Left lung (tissue), 4 donors: ENCODE measurements at regions not wholly inside any gene's neighbourhood (a gene's known extent, or its start where the extent isn't known, plus 50 kb on each side); places are given as distances from the start of the nearest gene placed in this dataset.
"Not testable (repeated sequence)": the region's sequence is repeated elsewhere in the genome, so short reads cannot be mapped to it uniquely, and the experiment has no call there.

Experiments used
- ATAC-seq: fragments of 200-7000 bp; cut with Tn5 transposase; one replicate; pipeline ENCODE4 v1.9.1; 2020; ENCODE audit warnings: moderate library complexity
- DNase-seq, 4 donors: peaks; one replicate each; pipeline ENCODE4 v3.0.0-alpha.2; 2013 to 2020
- H3K27ac ChIP-seq, 2 donors: fragments of 200-600 bp; sonication (generic) in 1 of 2; one replicate each; pipeline versions ENCODE4 v1.5.0 to v1.8.0; 2020 to 2021
- H3K27me3 ChIP-seq, 2 donors: fragments of 200-600 bp; sonication (generic) in 1 of 2; one replicate each; pipeline versions ENCODE4 v1.5.0 to v1.8.0; 2020 to 2021
- H3K36me3 ChIP-seq, 2 donors: fragments of 200-600 bp; sonication (generic) in 1 of 2; one replicate each; pipeline versions ENCODE4 v1.5.0 to v1.8.0; 2020 to 2021
- H3K4me1 ChIP-seq, 2 donors: fragments of 200-600 bp; one replicate each; pipeline ENCODE4 v1.8.0; 2021
- H3K4me3 ChIP-seq, 2 donors: fragments of 200-600 bp; sonication (generic) in 1 of 2; one replicate each; pipeline versions ENCODE4 v1.5.0 to v1.8.0; 2020 to 2021; ENCODE audit warnings: mild to moderate bottlenecking in 1 of 2
- H3K9me3 ChIP-seq, 2 donors: fragments of 200-600 bp; sonication (generic) in 1 of 2; one replicate each; pipeline versions ENCODE4 v1.5.0 to v1.8.0; 2020 to 2021
- intact Hi-C, 2 donors: fragments of 100-400 bp; cut with DNase I; formaldehyde crosslinking; loops; one replicate each; pipeline versions ENCODE4 v1.11.2 to v1.14.2; 2022
- TF ChIP-seq, protein P1 (sequence below), 2 donors: fragments of 200-600 bp; sonication (generic) in 1 of 2; IDR thresholded peaks; one replicate each; pipeline versions ENCODE4 v1.5.0 to v1.8.0; 2021; ENCODE audit warnings: antibody characterized with exemption in 2 of 2
- donor health status: DM: no; HTN: yes; CAD: no.
- donor health status: DM: no; HTN: no; CAD: no.

DNA sequence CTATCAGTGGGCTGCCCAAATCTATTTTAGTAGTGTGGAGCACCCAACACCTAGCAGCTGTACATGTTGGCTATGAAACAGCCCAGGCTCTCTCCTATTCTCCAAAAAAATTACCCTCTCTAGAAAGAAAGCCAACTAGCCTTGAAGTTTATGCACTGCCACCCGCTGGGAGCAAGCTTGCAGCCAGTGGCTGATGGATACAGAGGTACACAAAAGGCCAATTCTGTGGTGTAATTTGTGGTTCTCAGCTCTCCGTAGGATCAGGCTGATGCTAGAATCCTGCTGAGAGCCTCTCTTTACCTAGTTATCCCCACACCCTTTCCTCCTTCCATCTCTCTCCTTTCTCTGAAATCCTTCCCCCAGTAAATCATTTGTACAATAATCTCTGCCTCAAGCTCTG is 1120.7 kb downstream of the DIAPH3 start:
- Histone ChIP-seq H3K27me3 (no peaks in the 10 kb centered on the region), H3K4me1 (no peaks in the 10 kb centered on the region), H3K9me3 (no peaks in the 10 kb centered on the region), H3K36me3 (no peaks in the 10 kb centered on the region), H3K27ac (no peak overlapping the region), H3K4me3 (no peak overlapping the region)
- DNase-seq (no peak), ATAC-seq (no peak)
- TF ChIP-seq, protein P1, sequence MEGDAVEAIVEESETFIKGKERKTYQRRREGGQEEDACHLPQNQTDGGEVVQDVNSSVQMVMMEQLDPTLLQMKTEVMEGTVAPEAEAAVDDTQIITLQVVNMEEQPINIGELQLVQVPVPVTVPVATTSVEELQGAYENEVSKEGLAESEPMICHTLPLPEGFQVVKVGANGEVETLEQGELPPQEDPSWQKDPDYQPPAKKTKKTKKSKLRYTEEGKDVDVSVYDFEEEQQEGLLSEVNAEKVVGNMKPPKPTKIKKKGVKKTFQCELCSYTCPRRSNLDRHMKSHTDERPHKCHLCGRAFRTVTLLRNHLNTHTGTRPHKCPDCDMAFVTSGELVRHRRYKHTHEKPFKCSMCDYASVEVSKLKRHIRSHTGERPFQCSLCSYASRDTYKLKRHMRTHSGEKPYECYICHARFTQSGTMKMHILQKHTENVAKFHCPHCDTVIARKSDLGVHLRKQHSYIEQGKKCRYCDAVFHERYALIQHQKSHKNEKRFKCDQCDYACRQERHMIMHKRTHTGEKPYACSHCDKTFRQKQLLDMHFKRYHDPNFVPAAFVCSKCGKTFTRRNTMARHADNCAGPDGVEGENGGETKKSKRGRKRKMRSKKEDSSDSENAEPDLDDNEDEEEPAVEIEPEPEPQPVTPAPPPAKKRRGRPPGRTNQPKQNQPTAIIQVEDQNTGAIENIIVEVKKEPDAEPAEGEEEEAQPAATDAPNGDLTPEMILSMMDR (IDR thresholded peaks at IDR 0.05) = no peak
- intact Hi-C loops = no loop called here

DNA sequence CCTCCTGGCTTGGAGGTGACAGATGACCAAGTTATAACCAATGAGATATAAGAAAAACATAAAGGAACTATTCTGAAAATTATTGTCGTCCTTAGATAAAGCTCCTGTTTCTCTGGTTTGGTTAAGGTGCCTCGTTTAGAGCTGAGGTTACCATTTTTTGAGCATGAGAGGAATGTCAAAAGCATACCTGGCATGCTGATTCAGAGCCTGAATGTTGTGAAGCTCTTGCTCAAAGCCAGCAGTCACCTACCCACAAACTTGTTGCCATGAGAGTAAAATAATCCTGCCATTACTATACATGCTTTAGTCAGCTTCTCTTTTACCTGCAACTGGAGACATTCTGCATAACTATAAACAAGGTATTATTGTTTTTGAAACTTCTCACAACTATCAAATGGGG is 1116.2 kb downstream of the DIAPH3 start:
- ATAC-seq = no peak
- H3K4me1 ChIP-seq = no peaks in the 10 kb centered on the region
- intact Hi-C loops = no loop called here
- no peak overlapping the region for H3K4me3 ChIP-seq
- H3K36me3 ChIP-seq = no peaks in the 10 kb centered on the region
- H3K27me3 ChIP-seq = no peaks in the 10 kb centered on the region
- H3K27ac ChIP-seq = no peak overlapping the region
- no peaks in the 10 kb centered on the region for H3K9me3 ChIP-seq
- TF ChIP-seq, protein P1 (IDR thresholded peaks at IDR 0.05) = no peak
- no peak for DNase-seq

DNA sequence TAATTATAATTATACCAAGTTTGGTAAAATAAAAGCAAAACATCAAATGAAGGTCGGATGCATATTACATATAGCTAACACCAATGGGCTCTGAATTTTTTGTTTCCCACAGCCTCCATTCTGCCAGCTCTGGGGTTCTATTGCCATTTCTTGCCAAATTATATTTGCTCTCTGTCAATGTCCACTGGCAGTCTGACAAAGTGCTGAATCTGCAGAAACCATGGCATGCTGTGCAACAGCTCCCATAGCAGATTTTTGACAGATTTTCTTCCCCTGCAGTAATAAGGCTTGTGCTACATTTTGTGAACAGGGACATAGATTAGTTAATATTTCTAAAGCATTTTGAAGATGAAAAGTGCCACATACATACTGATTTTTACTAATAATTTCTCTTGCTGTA is 1102.1 kb downstream of the DIAPH3 start:
- H3K9me3 ChIP-seq = no peaks in the 10 kb centered on the region
- H3K27ac ChIP-seq = no peak overlapping the region
- TF ChIP-seq, protein P1 (IDR thresholded peaks at IDR 0.05) = no peak
- no peaks in the 10 kb centered on the region for H3K36me3 ChIP-seq
- no peak for DNase-seq
- no peak overlapping the region for H3K4me3 ChIP-seq
- no peak for ATAC-seq
- intact Hi-C loops = no loop called here
- H3K27me3 ChIP-seq = no peaks in the 10 kb centered on the region
- no peaks in the 10 kb centered on the region for H3K4me1 ChIP-seq

DNA sequence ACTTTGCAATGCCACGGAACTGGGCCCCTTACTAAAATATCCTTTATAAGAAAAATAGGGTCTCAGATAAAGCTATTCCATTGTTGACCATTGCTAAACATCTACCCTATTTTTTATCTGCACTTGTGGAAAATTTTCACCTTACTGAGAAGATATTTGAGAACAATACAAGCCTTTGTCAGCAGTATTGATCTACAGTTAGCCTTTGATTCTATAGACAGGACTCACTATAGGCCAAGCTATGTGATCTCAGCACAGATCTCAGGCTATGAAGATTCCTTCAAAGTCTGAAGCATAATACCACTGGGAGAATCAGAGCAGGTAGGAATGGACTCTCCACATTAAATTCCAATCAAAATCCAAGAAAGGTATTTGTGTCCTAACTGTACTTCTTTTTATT is 1099.7 kb downstream of the DIAPH3 start:
- TF ChIP-seq, protein P1 (IDR thresholded peaks at IDR 0.05) = no peak
- intact Hi-C loops = no loop called here
- no peaks in the 10 kb centered on the region for H3K27me3 ChIP-seq
- H3K4me1 ChIP-seq = no peaks in the 10 kb centered on the region
- ATAC-seq = no peak
- no peak for DNase-seq
- no peaks in the 10 kb centered on the region for H3K9me3 ChIP-seq
- no peak overlapping the region for H3K4me3 ChIP-seq
- no peak overlapping the region for H3K27ac ChIP-seq
- H3K36me3 ChIP-seq = no peaks in the 10 kb centered on the region

DNA sequence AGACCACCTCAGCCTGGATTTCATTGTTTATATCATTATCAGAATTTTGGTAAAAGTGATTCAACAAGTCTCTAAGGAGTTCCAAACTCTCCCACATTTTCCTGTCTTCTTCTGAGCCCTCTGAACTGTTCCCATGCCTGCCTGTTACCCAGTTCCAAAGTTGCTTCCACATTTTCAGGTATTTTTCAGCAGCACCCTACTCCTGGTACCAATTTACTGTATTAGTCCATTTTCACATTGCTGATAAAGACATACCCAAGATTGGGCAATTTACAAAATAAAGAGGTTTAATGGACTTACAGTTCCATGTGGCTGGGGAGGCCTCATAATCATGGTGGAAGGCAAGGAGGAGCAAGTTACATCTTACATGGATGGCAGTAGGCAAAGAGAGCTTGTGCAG is 1087.3 kb downstream of the DIAPH3 start:
- H3K27me3 ChIP-seq, DNase-seq, H3K36me3 ChIP-seq, intact Hi-C loops, H3K27ac ChIP-seq, H3K4me3 ChIP-seq, ATAC-seq, H3K4me1 ChIP-seq: not testable (repeated sequence)
- H3K9me3 ChIP-seq = peaks cover 0 to 41% of the 10 kb centered on the region in 2 donors

DNA sequence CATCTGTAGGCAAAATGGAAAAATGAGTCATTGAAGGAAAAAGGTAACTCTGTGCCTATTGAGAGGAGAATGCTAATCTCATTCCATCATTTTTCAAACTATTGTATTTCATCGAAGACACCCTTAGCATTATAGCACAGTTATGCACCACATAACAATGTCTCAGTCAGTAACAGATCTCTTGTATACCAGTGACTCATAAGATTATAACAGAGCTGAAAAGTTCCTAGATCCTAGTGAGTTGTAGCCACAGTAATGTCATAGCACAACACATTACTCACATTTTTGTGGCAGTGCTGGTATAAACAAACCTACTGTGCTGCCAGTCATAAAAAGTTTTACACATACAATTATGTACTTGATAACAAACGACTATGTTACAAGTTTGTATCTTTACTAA is 1077.6 kb downstream of the DIAPH3 start:
- no peak overlapping the region for H3K4me3 ChIP-seq
- no peaks in the 10 kb centered on the region for H3K27me3 ChIP-seq
- ATAC-seq (no peak), DNase-seq (no peak)
- H3K27ac ChIP-seq = no peak overlapping the region
- no peaks in the 10 kb centered on the region for H3K4me1 ChIP-seq
- intact Hi-C loops = no loop called here
- H3K36me3 ChIP-seq = no peaks in the 10 kb centered on the region
- TF ChIP-seq, protein P1 (IDR thresholded peaks at IDR 0.05) = no peak
- H3K9me3 ChIP-seq = no peaks in the 10 kb centered on the region
